Thoracic aorta (tissue), 2 donors: ENCODE measurements at regions not wholly inside any gene's neighbourhood (a gene's known extent, or its start where the extent isn't known, plus 50 kb on each side); places are given as distances from the start of the nearest gene placed in this dataset.

Source experiments
- ATAC-seq: fragments of 150-250 bp; one replicate; pipeline ENCODE4 v1.8.0; 2017; ENCODE audit warnings: low read depth; ENCODE audit not compliant: insufficient number of reproducible peaks, low FRiP score
- DNase-seq: peaks from one replicate; pipeline ENCODE4 v3.0.0-alpha.2; 2020; ENCODE audit warnings: low spot score
- H3K27ac ChIP-seq, 2 donors: fragments of 200-600 bp; sonication (generic); 1 replicate in 1 of 2; 2 replicates in 1 of 2; pipeline ENCODE4 v1.5.1; 2016; ENCODE audit warnings: mild to moderate bottlenecking in 2 of 2, moderate library complexity in 2 of 2
- H3K27me3 ChIP-seq: fragments of 200-600 bp; sonication (generic); replicated peaks from 2 replicates; pipeline ENCODE4 v1.6.0; 2016; ENCODE audit warnings: mild to moderate bottlenecking; ENCODE audit not compliant: insufficient read depth
- H3K36me3 ChIP-seq: fragments of 200-600 bp; sonication (generic); one replicate; pipeline ENCODE4 v1.5.1; 2016
- H3K4me1 ChIP-seq, 2 donors: fragments of 200-600 bp; sonication (generic); 1 replicate in 1 of 2; 2 replicates in 1 of 2; pipeline versions ENCODE4 v1.5.1 to v1.6.0; 2016; ENCODE audit warnings: low read depth in 2 of 2, mild to moderate bottlenecking in 1 of 2; ENCODE audit not compliant: control insufficient read depth in 1 of 2
- H3K4me3 ChIP-seq: fragments of 200-600 bp; sonication (generic); 2 replicates; pipeline ENCODE4 v1.5.1; 2016; ENCODE audit warnings: mild to moderate bottlenecking
- H3K9me3 ChIP-seq: fragments of 200-600 bp; sonication (generic); 2 replicates; pipeline ENCODE4 v1.5.1; 2016
- CTCF ChIP-seq: fragments of 200-600 bp; sonication (generic); IDR thresholded peaks from one replicate; pipeline ENCODE4 v1.5.1; 2019; ENCODE audit warnings: antibody characterized with exemption

GRCh38 chr6:55974688-55975087 is 99.3 kb upstream of the BMP5 start:
- no peaks in the 10 kb centered on the region for H3K9me3 ChIP-seq
- no peak for ATAC-seq

GRCh38 chr6:55972091-55972490 is 96.7 kb upstream of the BMP5 start:
- H3K36me3 ChIP-seq: no peaks in the 10 kb centered on the region
- H3K4me3 ChIP-seq: no peak overlapping the region
- ATAC-seq (no peak), DNase-seq (no peak)
- H3K27ac ChIP-seq: no peak overlapping the region
- no peaks in the 10 kb centered on the region for H3K4me1 ChIP-seq
- no peaks in the 10 kb centered on the region for H3K27me3 ChIP-seq
- H3K9me3 ChIP-seq: no peaks in the 10 kb centered on the region
- no peak for TF ChIP-seq CTCF

More at GRCh38 chr6:55974688-55975087, 99.3 kb upstream of the BMP5 start:
- TF ChIP-seq CTCF: no peak
- Histone ChIP-seq H3K4me1 (no peaks in the 10 kb centered on the region), H3K4me3 (no peak overlapping the region), H3K36me3 (no peaks in the 10 kb centered on the region), H3K27me3 (no peaks in the 10 kb centered on the region), H3K27ac (no peak overlapping the region)
- DNase-seq: no peak

GRCh38 chr6:55969526-55969925 is 94.1 kb upstream of the BMP5 start:
- Histone ChIP-seq H3K27me3 (no peaks in the 10 kb centered on the region), H3K4me3 (no peak overlapping the region), H3K4me1 (no peaks in the 10 kb centered on the region), H3K36me3 (no peaks in the 10 kb centered on the region), H3K27ac (no peak overlapping the region), H3K9me3 (no peaks in the 10 kb centered on the region)
- no peak for TF ChIP-seq CTCF
- no peak for DNase-seq
- ATAC-seq: no peak

GRCh38 chr6:55968926-55969325 is 93.5 kb upstream of the BMP5 start:
- no peaks in the 10 kb centered on the region for H3K36me3 ChIP-seq
- DNase-seq (no peak), ATAC-seq (no peak)
- H3K27ac ChIP-seq: no peak overlapping the region
- no peaks in the 10 kb centered on the region for H3K27me3 ChIP-seq
- no peak for TF ChIP-seq CTCF
- no peaks in the 10 kb centered on the region for H3K4me1 ChIP-seq
- H3K4me3 ChIP-seq: no peak overlapping the region
- H3K9me3 ChIP-seq: no peaks in the 10 kb centered on the region

- H3K4me3 ChIP-seq: no peak overlapping the region
- no peaks in the 10 kb centered on the region for H3K27me3 ChIP-seq
- no peak for TF ChIP-seq CTCF
- no peak for ATAC-seq
- DNase-seq: no peak
- H3K36me3 ChIP-seq: no peaks in the 10 kb centered on the region
- H3K4me1 ChIP-seq: peaks cover 0 to under 1% of the 10 kb centered on the region in 2 donors
- H3K27ac ChIP-seq: no peak overlapping the region
- no peaks in the 10 kb centered on the region for H3K9me3 ChIP-seq
Measured at GRCh38 chr6:55964136-55964535, 88.7 kb upstream of the BMP5 start.
